GM12873 (cell line): ENCODE measurements at regions not wholly inside any gene's neighbourhood (a gene's known extent, or its start where the extent isn't known, plus 50 kb on each side); places are given as distances from the start of the nearest gene placed in this dataset.
A peak's percentile ranks its signal among the peaks of the same experiment; 100 is the strongest.

Experiments
- TF ChIP-seq, protein P1 (sequence below): IDR thresholded peaks from 2 replicates; pipeline ENCODE4 v1.5.1; 2012; ENCODE audit warnings: low read depth, mild to moderate bottlenecking, moderate library complexity, low read length, control low read depth; ENCODE audit not compliant: insufficient read depth; ENCODE audit errors: missing control alignments

DNA sequence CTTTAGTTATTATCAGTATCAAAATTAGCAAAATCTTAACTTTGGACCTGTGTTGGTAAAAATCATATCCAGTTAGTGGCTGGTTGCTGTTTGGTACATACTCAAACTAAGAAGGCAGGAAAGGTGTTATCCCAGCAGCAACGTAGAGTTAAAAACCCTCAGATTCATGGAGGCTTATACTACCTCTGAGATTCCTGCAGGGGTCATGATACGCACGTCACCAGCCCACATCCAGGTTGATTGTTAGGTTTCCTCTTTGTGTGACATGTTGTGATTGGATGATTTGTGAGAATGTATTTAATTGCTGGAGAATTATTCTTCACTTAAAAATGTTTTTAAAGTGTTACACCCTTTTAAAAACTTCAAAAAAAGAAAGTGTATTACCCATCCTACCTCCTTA is 423.3 kb upstream of the ADGRL2 start:
- TF ChIP-seq, protein P1, sequence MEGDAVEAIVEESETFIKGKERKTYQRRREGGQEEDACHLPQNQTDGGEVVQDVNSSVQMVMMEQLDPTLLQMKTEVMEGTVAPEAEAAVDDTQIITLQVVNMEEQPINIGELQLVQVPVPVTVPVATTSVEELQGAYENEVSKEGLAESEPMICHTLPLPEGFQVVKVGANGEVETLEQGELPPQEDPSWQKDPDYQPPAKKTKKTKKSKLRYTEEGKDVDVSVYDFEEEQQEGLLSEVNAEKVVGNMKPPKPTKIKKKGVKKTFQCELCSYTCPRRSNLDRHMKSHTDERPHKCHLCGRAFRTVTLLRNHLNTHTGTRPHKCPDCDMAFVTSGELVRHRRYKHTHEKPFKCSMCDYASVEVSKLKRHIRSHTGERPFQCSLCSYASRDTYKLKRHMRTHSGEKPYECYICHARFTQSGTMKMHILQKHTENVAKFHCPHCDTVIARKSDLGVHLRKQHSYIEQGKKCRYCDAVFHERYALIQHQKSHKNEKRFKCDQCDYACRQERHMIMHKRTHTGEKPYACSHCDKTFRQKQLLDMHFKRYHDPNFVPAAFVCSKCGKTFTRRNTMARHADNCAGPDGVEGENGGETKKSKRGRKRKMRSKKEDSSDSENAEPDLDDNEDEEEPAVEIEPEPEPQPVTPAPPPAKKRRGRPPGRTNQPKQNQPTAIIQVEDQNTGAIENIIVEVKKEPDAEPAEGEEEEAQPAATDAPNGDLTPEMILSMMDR, result peak; percentile 23

DNA sequence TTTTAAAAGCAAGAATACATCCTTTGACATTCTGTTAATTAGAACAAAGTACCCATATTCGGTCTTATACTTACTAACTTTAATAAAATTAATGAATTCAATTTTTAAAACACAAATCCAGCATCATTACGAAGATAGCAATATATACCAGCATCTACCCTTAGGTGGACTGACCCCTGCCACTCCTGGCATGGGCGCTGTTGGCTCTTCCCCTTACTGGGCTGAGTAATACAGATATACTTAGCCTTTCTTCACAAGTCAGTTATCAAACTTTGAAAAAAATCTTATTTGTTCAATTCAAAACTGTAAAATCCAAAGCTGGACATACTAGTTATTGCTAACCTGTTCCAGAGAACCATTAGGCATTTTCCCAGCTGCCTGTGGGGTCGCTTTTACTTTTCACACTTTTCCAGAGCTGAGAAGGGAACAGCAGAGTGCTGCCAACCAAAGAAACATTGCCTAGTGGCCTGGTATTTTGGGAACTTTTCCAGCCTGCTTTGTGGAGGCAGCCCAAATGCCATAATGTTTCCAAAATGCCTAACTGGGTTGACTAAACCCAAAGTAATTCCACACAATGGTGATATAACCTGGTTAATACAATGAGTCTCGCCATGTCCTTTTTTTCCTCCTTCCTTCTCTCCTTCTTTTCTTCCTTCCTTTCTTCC is 424.7 kb upstream of the ADGRL2 start:
- TF ChIP-seq, protein P1, result no peak

DNA sequence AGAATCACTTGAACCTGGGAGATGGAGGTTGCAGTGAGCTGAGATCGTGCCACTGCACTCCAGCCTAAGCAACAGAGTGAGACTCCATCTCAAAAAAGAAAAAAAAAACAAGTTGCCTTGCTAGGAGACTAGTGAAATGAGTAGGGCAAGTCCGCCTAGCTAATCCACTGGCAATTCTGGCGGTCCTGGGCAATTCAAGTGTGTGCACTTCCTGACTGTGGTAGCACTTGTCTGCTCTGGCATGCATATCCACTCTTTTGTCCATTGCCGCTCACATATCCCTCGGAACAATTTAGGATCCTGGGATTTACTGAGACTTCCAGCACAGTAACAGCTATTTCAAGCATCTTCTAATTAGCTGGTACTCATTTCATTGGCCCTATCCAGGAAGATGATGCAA is 426.3 kb upstream of the ADGRL2 start:
- TF ChIP-seq, protein P1, result no peak

DNA sequence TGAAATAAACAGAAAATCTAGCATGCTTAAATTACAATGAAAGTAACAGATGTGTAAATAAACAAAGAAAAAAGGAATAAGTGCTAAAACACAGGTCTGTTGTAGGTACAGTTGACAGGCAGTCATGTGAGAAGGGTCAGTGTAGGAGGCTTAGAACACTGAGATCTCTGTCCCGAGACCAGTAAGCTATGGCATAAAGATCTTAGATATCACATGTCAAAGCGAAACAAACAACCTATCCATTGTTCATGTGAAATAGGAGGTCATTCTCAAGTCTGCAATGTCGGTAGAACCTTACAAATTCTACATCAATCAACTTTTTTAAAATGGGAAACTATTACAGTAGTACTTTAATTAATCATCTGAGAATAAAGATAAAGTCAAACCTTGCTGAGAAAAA is 428.9 kb upstream of the ADGRL2 start:
- TF ChIP-seq, protein P1, result no peak

DNA sequence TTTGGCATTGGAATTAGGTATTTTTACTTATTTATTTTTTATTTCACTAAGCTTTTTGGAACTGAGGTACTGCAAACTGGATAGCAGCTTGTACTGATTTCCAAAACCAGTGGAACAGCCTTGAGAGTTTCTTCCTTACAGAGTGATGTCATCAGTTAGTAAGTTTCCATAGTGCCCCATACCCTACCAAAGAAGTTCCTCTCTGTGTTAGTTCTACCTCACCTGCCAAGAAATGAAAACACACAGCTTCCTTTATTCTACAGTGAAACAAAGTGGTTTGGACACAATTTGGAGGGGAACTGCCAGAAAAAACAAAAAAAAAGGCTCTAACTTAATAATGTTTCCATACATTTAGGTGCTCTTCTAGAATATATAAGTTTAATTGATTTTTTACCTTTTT is 430.9 kb upstream of the ADGRL2 start:
- TF ChIP-seq, protein P1, result no peak

DNA sequence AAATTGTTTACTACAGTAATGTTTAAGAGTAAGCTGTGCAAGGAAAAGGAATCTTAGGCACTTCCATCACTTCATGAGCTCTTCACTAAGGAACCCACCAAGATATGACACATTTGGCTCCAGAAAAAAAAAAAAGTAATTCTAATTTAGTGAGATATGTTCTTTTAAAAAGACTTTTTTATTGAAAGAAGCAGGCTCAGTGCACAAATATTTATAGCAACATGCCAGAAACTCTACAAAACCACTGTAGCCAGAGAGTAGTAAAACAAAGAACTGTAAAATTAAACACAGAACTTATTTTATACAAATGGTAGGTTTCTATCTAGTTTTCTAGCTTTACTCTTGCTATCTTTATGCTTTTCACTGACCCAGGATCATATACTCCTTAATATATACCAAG is 434.6 kb upstream of the ADGRL2 start:
- TF ChIP-seq, protein P1, result no peak

DNA sequence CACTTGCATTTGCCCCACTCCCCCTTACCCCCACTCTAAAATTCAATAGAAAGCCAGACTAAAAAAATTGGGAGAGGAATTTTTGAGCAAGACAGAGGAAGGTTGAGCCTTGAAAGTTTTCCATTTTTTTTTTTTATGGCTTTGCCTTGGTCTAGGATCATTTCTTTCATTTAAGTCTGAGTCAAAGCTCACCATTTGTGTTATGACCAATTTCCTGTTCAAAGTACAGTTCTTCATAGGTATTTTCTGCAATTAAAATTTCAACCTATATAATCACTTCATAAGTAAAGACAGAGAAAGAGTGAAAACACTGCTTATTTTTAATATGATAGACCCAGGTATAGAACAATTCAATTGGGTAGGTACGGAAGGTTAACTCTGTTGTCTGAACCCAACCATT is 436.6 kb upstream of the ADGRL2 start:
- TF ChIP-seq, protein P1, result no peak

DNA sequence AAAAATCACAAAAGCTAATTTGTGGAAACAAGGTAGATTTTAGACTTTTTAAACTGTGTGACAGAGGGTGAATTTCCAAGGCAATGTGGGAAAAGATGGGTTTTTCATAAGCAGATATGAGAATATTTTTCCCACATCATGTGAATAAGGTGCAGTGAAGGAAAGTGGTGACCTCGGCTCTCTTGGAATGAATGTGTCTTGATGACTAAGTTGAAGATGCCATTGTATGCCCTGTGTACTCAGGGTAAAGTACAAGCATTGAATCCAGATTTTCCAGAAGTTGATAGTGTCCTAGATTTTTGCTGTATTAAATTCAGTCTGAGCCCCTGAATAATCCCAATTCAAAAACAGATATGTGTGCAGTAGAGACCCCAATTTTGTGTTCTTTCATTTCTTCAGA is 442.6 kb upstream of the ADGRL2 start:
- TF ChIP-seq, protein P1, result no peak
